ENCODE measurements at regions not wholly inside any gene's neighbourhood (a gene's known extent, or its start where the extent isn't known, plus 50 kb on each side); places are given as distances from the start of the nearest gene placed in this dataset.

DNA sequence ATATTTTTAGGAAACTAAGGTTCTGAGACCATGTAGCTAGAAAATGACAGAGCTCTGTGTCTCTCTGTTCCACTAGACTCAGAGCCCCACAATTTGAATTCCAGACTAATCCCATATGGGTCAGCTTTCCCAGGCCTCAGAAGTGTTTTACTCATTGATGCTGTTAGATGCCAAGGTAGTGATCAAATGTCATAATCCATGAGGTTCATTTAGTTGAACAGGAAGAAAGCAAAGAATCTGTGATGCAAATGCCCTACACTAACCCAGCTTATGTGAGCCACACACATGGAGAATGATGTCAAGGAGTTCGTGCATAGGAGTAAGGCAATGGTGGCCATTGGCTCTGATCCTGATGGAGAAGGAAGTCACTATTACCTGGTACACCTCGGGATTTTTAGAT lies 363.4 kb upstream of the RARB start:
- ChIA-PET POLR2A (interaction anchor here (0.7 kb wide), 1 partner anchor 1591 kb away, joined by 3 read pairs; no protein-coding TSS in a partner anchor), CTCF (ENCODE audit: unreplicated experiment) (no interaction called here)
- H3K4me1 ChIP-seq (ENCODE audit: insufficient read depth, low read length, poor library complexity, severe bottlenecking): no peaks in the 10 kb centered on the region
- TF ChIP-seq, protein P1, sequence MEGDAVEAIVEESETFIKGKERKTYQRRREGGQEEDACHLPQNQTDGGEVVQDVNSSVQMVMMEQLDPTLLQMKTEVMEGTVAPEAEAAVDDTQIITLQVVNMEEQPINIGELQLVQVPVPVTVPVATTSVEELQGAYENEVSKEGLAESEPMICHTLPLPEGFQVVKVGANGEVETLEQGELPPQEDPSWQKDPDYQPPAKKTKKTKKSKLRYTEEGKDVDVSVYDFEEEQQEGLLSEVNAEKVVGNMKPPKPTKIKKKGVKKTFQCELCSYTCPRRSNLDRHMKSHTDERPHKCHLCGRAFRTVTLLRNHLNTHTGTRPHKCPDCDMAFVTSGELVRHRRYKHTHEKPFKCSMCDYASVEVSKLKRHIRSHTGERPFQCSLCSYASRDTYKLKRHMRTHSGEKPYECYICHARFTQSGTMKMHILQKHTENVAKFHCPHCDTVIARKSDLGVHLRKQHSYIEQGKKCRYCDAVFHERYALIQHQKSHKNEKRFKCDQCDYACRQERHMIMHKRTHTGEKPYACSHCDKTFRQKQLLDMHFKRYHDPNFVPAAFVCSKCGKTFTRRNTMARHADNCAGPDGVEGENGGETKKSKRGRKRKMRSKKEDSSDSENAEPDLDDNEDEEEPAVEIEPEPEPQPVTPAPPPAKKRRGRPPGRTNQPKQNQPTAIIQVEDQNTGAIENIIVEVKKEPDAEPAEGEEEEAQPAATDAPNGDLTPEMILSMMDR (conservative IDR thresholded peaks at IDR 0.05; ENCODE audit: low read length): no peak
- TF ChIP-seq EZH2phosphoT487 (IDR thresholded peaks at IDR 0.05; ENCODE audit: borderline replicate concordance, low read depth, low read length): no peak
- intact Hi-C loops (cut with micrococcal nuclease; ENCODE audit: unreplicated experiment): no loop called here
- H3K9me3 ChIP-seq (ENCODE audit: low read length): no peaks in the 10 kb centered on the region
- H3K4me2 ChIP-seq (ENCODE audit: low read length): no peak overlapping the region
- no TSS peak for BruUV-seq (replicated peaks)
- H3K36me3 ChIP-seq (ENCODE audit: insufficient read depth, low read length): no peaks in the 10 kb centered on the region
- no peaks in the 10 kb centered on the region for H4K20me1 ChIP-seq (ENCODE audit: insufficient read depth, low read length)
- H3K9me2 ChIP-seq (ENCODE audit: insufficient read depth, low read length): no peaks in the 10 kb centered on the region
- H3K27ac ChIP-seq (ENCODE audit: low read depth, low read length, poor library complexity, severe bottlenecking): no peak overlapping the region
- DNase-seq (ENCODE audit: low spot score): no peak
- no peaks in the 10 kb centered on the region for H3K79me2 ChIP-seq (ENCODE audit: insufficient read depth, low read depth, low read length)
- H2AFZ ChIP-seq (ENCODE audit: low read length): no peak overlapping the region
- no peak overlapping the region for H3K4me3 ChIP-seq (ENCODE audit: low read depth, low read length, poor library complexity, severe bottlenecking)

DNA sequence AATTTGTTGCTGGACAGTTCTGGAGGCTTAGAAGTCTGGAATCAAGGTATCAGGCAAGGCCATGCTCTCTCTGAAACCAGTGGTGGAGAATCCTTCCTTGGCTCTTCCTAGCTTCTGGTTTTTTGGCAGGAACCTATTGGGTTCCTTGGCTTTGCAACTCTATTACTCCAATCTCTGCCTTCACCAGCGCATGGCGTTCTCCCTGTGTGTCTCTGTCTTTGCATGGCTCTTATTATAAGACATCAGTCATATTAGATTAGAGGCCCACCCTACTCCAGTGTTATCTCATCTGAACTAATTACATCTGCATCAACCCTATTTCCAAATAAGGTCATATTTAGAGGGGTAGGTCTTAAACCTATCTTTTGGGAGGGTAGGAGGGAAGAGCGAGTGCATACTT lies 358.1 kb upstream of the RARB start:
- Histone ChIP-seq H3K4me2 (ENCODE audit: low read length) (no peak overlapping the region), H3K9me3 (ENCODE audit: low read length) (no peaks in the 10 kb centered on the region), H3K36me3 (ENCODE audit: insufficient read depth, low read length) (no peaks in the 10 kb centered on the region), H3K79me2 (ENCODE audit: insufficient read depth, low read depth, low read length) (no peaks in the 10 kb centered on the region), H3K27ac (ENCODE audit: low read depth, low read length, poor library complexity, severe bottlenecking) (no peak overlapping the region), H3K4me3 (ENCODE audit: low read depth, low read length, poor library complexity, severe bottlenecking) (no peak overlapping the region), H4K20me1 (ENCODE audit: insufficient read depth, low read length) (no peaks in the 10 kb centered on the region), H2AFZ (ENCODE audit: low read length) (no peak overlapping the region), H3K4me1 (ENCODE audit: insufficient read depth, low read length, poor library complexity, severe bottlenecking) (no peaks in the 10 kb centered on the region), H3K9me2 (ENCODE audit: insufficient read depth, low read length) (no peaks in the 10 kb centered on the region)
- no peak for DNase-seq (ENCODE audit: low spot score)
- no TSS peak for BruUV-seq (replicated peaks)
- CTCF ChIA-PET (ENCODE audit: unreplicated experiment): no interaction called here
- POLR2A ChIA-PET: no interaction called here
- TF ChIP-seq, protein P1 (conservative IDR thresholded peaks at IDR 0.05; ENCODE audit: low read length): no peak
- TF ChIP-seq EZH2phosphoT487 (IDR thresholded peaks at IDR 0.05; ENCODE audit: borderline replicate concordance, low read depth, low read length): no peak
- intact Hi-C loops (cut with micrococcal nuclease; ENCODE audit: unreplicated experiment): no loop called here

DNA sequence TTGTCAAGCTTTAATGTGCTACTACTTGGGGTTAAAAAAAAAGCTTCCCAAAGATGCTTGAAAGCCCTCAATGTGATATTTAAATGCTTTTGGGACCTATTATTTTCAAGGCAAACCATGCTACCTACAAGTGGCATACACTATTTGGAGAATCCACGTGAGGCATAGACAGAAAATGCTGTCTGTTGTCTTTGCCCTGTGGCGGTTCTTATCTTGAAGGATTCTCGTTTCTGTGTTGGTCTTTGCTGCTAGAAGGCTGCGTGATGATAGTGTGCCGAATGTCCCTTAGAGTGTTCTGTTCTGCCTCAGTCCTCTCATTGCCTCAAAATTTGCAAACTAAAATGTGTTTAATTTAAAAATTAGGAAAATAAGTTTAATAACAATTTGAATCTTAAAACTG lies 356.2 kb upstream of the RARB start:
- Histone ChIP-seq H4K20me1 (ENCODE audit: insufficient read depth, low read length) (no peaks in the 10 kb centered on the region), H3K4me1 (ENCODE audit: insufficient read depth, low read length, poor library complexity, severe bottlenecking) (no peaks in the 10 kb centered on the region), H3K36me3 (ENCODE audit: insufficient read depth, low read length) (no peaks in the 10 kb centered on the region), H2AFZ (ENCODE audit: low read length) (no peak overlapping the region), H3K79me2 (ENCODE audit: insufficient read depth, low read depth, low read length) (no peaks in the 10 kb centered on the region), H3K9me3 (ENCODE audit: low read length) (no peaks in the 10 kb centered on the region), H3K4me3 (ENCODE audit: low read depth, low read length, poor library complexity, severe bottlenecking) (no peak overlapping the region), H3K27ac (ENCODE audit: low read depth, low read length, poor library complexity, severe bottlenecking) (no peak overlapping the region), H3K4me2 (ENCODE audit: low read length) (no peak overlapping the region), H3K9me2 (ENCODE audit: insufficient read depth, low read length) (no peaks in the 10 kb centered on the region)
- DNase-seq (ENCODE audit: low spot score): no peak
- no peak for TF ChIP-seq EZH2phosphoT487 (IDR thresholded peaks at IDR 0.05; ENCODE audit: borderline replicate concordance, low read depth, low read length)
- TF ChIP-seq, protein P1 (conservative IDR thresholded peaks at IDR 0.05; ENCODE audit: low read length): no peak
- ChIA-PET CTCF (ENCODE audit: unreplicated experiment) (no interaction called here), POLR2A (no interaction called here)
- BruUV-seq (replicated peaks): no TSS peak
- intact Hi-C loops (cut with micrococcal nuclease; ENCODE audit: unreplicated experiment): no loop called here

Measured in OCI-LY7 (cell line).